Inflammatory macrophage (primary cell): ENCODE measurements at regions not wholly inside any gene's neighbourhood (a gene's known extent, or its start where the extent isn't known, plus 50 kb on each side); places are given as distances from the start of the nearest gene placed in this dataset.
A peak's percentile ranks its signal among the peaks of the same experiment; 100 is the strongest.

Experiments used
- DNase-seq, 2 donors: peaks; one replicate each; pipeline ENCODE4 v3.0.0-alpha.2; 2020 to 2022

GRCh38 chr12:4969405-4969804, 59.7 kb downstream of the KCNA1 start:
- no peak for DNase-seq

- no peak for DNase-seq
Measured at GRCh38 chr12:4974217-4974616, 64.5 kb downstream of the KCNA1 start.

DNA sequence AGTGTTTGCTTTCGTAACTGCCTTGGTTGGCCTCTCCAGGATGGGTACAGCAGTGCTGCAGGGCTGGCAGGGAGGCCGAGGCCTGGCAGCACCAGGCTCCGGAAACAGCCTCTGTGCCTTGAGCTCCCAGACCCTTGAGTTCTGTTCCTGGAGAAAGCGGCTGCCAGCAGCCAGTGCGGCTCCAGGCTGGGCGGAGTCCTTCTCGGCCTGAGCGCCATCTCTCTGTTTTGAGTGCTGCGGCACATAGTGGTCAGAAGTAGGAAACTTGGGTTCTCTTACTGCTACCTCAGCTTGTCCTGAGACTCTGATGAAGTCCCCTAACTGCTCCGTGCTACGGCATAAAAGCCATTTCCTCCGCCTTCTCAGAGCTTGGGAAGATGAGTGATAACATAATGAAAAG, 65.9 kb downstream of the KCNA1 start:
- no peak for DNase-seq

DNA sequence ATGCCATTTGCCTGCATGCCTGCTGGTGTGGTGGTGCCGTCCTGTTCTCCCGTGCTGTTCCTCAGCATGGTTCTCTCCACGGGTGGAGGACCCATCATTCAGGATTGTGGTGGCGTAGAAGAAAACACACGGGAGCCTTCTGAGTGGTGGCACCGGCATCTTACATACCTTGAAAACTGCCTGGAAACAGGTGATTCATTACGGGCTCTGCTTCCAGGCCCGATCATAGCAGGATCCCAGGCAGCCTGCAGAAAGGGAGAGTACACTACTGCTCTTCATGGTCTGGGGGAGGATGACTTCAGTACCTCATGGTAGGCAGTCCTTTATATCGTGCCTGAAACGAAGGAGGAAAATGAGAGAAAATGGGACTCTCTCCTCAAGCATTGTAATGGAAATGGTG, 66.6 kb upstream of the KCNA5 start:
- no peak for DNase-seq

DNA sequence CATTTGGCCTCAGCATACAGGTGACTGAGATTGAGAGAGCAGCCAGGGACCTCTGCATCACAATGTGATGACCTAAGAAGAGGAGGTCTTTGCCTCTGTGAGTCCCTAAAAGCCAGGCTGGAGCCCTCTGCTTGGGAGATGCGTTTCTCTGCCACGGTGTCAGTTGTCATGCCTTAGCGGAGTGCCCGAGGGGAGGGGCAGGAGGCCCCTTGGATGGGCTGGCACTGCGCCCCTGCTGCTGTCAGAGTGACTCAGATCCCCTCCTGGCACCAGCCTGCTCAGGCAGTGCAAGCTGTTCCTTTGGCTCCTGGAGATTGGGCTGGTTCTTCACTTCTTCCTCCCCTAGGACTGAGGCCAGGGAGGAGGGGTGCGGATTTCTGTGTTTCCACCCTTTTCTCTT, 64.9 kb upstream of the KCNA5 start:
- no peak for DNase-seq

GRCh38 chr12:4979737-4980136, 63.9 kb upstream of the KCNA5 start:
- no peak for DNase-seq

GRCh38 chr12:4984344-4984743, 59.3 kb upstream of the KCNA5 start:
- DNase-seq = no peak

DNA sequence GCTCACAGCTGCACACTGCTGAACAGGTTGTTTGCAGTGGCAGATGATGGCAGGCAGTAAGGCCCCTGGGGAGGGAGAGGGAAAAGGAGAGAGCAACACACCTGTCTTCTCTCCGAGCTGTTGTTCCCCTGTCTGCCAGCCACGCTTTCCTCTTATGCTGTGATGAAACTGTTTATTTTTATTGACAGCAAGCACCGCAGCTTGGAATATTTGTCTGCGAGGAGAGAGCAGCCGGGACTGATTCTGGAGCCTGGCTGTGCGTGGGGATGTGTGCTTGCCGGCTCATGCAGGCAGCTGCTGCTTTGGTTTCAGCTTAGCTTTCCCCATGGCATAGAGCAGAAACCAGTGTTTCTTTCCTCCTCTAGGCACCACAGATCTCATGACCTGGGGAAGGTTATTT, 58.7 kb upstream of the KCNA5 start:
- no peak for DNase-seq

- peak; percentile 11 to 13 for DNase-seq
Measured at GRCh38 chr12:4985820-4986219, 57.9 kb upstream of the KCNA5 start.

- DNase-seq = no peak
Measured at GRCh38 chr12:4987076-4988046, 56.3 kb upstream of the KCNA5 start.

- DNase-seq = no peak
Measured at GRCh38 chr12:4991373-4991772, 52.3 kb upstream of the KCNA5 start.

DNA sequence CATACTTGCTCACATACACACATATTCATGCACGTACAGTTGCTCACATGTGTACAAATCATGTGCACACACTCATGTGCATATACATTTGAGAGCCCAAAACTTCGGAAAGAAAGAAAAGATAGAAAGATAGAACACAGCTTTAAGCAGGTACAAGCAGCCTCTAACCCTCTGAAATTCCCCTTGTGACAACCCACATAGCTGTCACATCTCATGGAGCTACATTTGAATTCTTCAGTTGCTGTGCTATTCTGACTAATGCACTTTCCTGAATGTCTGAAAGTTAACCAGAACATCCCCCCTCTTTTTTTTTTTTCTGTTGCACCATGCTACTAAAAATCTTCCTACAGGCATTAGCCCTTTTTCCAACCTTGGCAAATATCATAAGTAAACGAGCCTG, 51.9 kb upstream of the KCNA5 start:
- DNase-seq = no peak

DNA sequence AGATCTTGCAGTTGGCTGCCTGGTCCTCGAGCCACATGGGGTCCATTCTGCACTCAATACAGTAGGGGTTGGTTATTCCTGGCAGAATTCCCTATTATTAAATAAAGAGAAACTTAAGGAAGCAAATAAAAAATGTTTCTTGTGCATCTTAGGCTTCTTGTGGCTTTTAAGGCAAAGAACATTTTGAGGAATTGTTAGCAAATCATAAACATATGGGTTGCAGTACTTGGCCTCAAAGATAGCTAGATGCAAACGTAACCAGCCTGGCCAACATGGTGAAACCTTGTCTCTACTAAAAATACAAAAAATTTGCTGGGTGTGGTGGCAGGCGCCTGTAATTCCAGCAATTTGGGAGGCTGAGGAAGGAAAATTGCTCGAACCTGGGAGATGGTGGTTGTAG, 50.8 kb upstream of the KCNA5 start:
- DNase-seq = no peak
